Activated B cell treated with CpG ODN at 0.5 μM for 24 hours (primary cell): ENCODE measurements at regions not wholly inside any gene's neighbourhood (a gene's known extent, or its start where the extent isn't known, plus 50 kb on each side); places are given as distances from the start of the nearest gene placed in this dataset.

Experiments used
- ATAC-seq: fragments of 200-7000 bp; cut with Tn5 transposase; one replicate; pipeline ENCODE4 v1.10.0; 2021; ENCODE audit warnings: low read depth, mild to moderate bottlenecking, moderate library complexity
- CTCF ChIA-PET: fragments of 350-600 bp; sonication (Branson Sonifier 250); formaldehyde crosslinking; loops from one replicate; lab custom pipeline; 2021; ENCODE audit warnings: antibody characterized with exemption; lab: Charles Lee
- POLR2A ChIA-PET: fragments of 350-600 bp; sonication (Branson Sonifier 250); formaldehyde crosslinking; loops from one replicate; lab custom pipeline; 2021; ENCODE audit warnings: antibody characterized with exemption; lab: Charles Lee
- DNase-seq: peaks from one replicate; pipeline ENCODE4 v3.0.0; 2022
- H3K27ac Mint-ChIP-seq: one replicate; pipeline ENCODE4 v1.8.0; 2020; ENCODE audit warnings: mixed read lengths
- H3K27me3 Mint-ChIP-seq: one replicate; pipeline ENCODE4 v1.8.0; 2021; ENCODE audit warnings: mixed read lengths
- H3K36me3 Mint-ChIP-seq: one replicate; pipeline ENCODE4 v1.8.0; 2021; ENCODE audit warnings: low read depth, mixed read lengths
- H3K4me1 Mint-ChIP-seq: one replicate; pipeline ENCODE4 v1.8.0; 2021; ENCODE audit warnings: mixed read lengths
- H3K4me3 Mint-ChIP-seq: one replicate; pipeline ENCODE4 v1.8.0; 2020; ENCODE audit warnings: mild to moderate bottlenecking, mixed read lengths
- H3K9me3 Mint-ChIP-seq: one replicate; pipeline ENCODE4 v1.8.0; 2020; ENCODE audit warnings: mixed read lengths
- CTCF ChIP-seq: fragments of 200-600 bp; IDR thresholded peaks from one replicate; pipeline ENCODE4 v1.8.0; 2022; ENCODE audit warnings: antibody characterized with exemption, mild to moderate bottlenecking
- intact Hi-C: fragments of 100-400 bp; cut with micrococcal nuclease; formaldehyde crosslinking; loops from one replicate; pipeline ENCODE4 v1.15.1; 2024

- CTCF ChIA-PET: no interaction called here
- no peaks in the 10 kb centered on the region for H3K9me3 Mint-ChIP-seq
- H3K4me1 Mint-ChIP-seq: no peaks in the 10 kb centered on the region
- ATAC-seq: no peak
- H3K4me3 Mint-ChIP-seq: no peak overlapping the region
- POLR2A ChIA-PET: no interaction called here
- no peaks in the 10 kb centered on the region for H3K36me3 Mint-ChIP-seq
- DNase-seq: no peak
- H3K27ac Mint-ChIP-seq: no peak overlapping the region
- intact Hi-C loops: no loop called here
- no peaks in the 10 kb centered on the region for H3K27me3 Mint-ChIP-seq
- TF ChIP-seq CTCF: no peak
These were observed 89.9 kb upstream of the EGLN3 start for GRCh38 chr14:34040766-34041165.

GRCh38 chr14:34039428-34040047, 88.7 kb upstream of the EGLN3 start:
- DNase-seq (no peak), ATAC-seq (no peak)
- Mint-ChIP-seq H3K4me3 (no peak overlapping the region), H3K27me3 (no peaks in the 10 kb centered on the region), H3K27ac (no peak overlapping the region), H3K36me3 (no peaks in the 10 kb centered on the region), H3K4me1 (no peaks in the 10 kb centered on the region), H3K9me3 (no peaks in the 10 kb centered on the region)
- ChIA-PET CTCF (no interaction called here), POLR2A (no interaction called here)
- intact Hi-C loops: no loop called here
- no peak for TF ChIP-seq CTCF

- intact Hi-C loops: no loop called here
- POLR2A ChIA-PET: no interaction called here
- CTCF ChIA-PET: no interaction called here
- no peak for DNase-seq
- Mint-ChIP-seq H3K9me3 (no peaks in the 10 kb centered on the region), H3K4me1 (no peaks in the 10 kb centered on the region), H3K36me3 (no peaks in the 10 kb centered on the region), H3K27me3 (no peaks in the 10 kb centered on the region), H3K4me3 (no peak overlapping the region), H3K27ac (no peak overlapping the region)
- no peak for TF ChIP-seq CTCF
- ATAC-seq: no peak
These were observed 87.6 kb upstream of the EGLN3 start for GRCh38 chr14:34038358-34039057.

GRCh38 chr14:34036319-34036766, 85.5 kb upstream of the EGLN3 start:
- ATAC-seq (no peak), DNase-seq (no peak)
- Mint-ChIP-seq H3K27ac (no peak overlapping the region), H3K27me3 (no peaks in the 10 kb centered on the region), H3K4me3 (no peak overlapping the region), H3K4me1 (no peaks in the 10 kb centered on the region), H3K36me3 (no peaks in the 10 kb centered on the region), H3K9me3 (no peaks in the 10 kb centered on the region)
- ChIA-PET CTCF (no interaction called here), POLR2A (no interaction called here)
- intact Hi-C loops: no loop called here
- no peak for TF ChIP-seq CTCF

- no peak overlapping the region for H3K27ac Mint-ChIP-seq
- H3K4me1 Mint-ChIP-seq: no peaks in the 10 kb centered on the region
- ATAC-seq: no peak
- ChIA-PET POLR2A (no interaction called here), CTCF (no interaction called here)
- no peaks in the 10 kb centered on the region for H3K9me3 Mint-ChIP-seq
- TF ChIP-seq CTCF: no peak
- H3K4me3 Mint-ChIP-seq: no peak overlapping the region
- DNase-seq: no peak
- no peaks in the 10 kb centered on the region for H3K27me3 Mint-ChIP-seq
- intact Hi-C loops: no loop called here
- no peaks in the 10 kb centered on the region for H3K36me3 Mint-ChIP-seq
These were observed 85.0 kb upstream of the EGLN3 start for GRCh38 chr14:34035934-34036250.
